Kidney (tissue), 13 donors: ENCODE measurements at regions not wholly inside any gene's neighbourhood (a gene's known extent, or its start where the extent isn't known, plus 50 kb on each side); places are given as distances from the start of the nearest gene placed in this dataset.

Experiments
- DNase-seq, 5 donors: peaks; one replicate each; pipeline ENCODE4 v3.0.0-alpha.2; 2013 to 2020
- FAIRE-seq: peaks from 2 replicates; lab custom pipeline; 2012; peaks lifted over from hg19 to GRCh38; lab: Jason Lieb, UNC
- H3K27ac ChIP-seq, 2 donors: one replicate each; pipeline ENCODE4 v1.7.0; 2013; ENCODE audit warnings: low read depth in 2 of 2, low read length in 2 of 2, inconsistent platforms in 1 of 2
- H3K27me3 ChIP-seq: one replicate; pipeline ENCODE4 v1.7.1; 2013; ENCODE audit warnings: low read length, inconsistent platforms; ENCODE audit not compliant: control insufficient read depth, insufficient read depth
- H3K36me3 ChIP-seq, 3 donors: one replicate each; pipeline versions ENCODE4 v1.7.0 to v1.7.1; 2013; ENCODE audit warnings: low read length in 3 of 3, control low read depth in 1 of 3, inconsistent platforms in 1 of 3; ENCODE audit not compliant: insufficient read depth in 3 of 3, control insufficient read depth in 2 of 3
- H3K4me1 ChIP-seq, 3 donors: one replicate each; pipeline versions ENCODE4 v1.7.0 to v1.7.1; 2013; ENCODE audit warnings: low read length in 3 of 3, inconsistent platforms in 1 of 3, low read depth in 1 of 3; ENCODE audit not compliant: control insufficient read depth in 2 of 3, insufficient read depth in 2 of 3
- H3K4me3 ChIP-seq, 3 donors: one replicate each; pipeline versions ENCODE4 v1.7.0 to v1.8.1; 2013; ENCODE audit warnings: low read length in 3 of 3, control low read depth in 1 of 3, inconsistent platforms in 1 of 3
- H3K9ac ChIP-seq, 3 donors: one replicate each; pipeline versions ENCODE4 v1.7.0 to v1.7.1; 2013; ENCODE audit warnings: low read length in 3 of 3, control low read depth in 1 of 3, inconsistent platforms in 1 of 3
- H3K9me3 ChIP-seq, 3 donors: one replicate each; pipeline versions ENCODE4 v1.7.0 to v1.7.1; 2013; ENCODE audit warnings: low read length in 3 of 3, control low read depth in 1 of 3, inconsistent platforms in 1 of 3; ENCODE audit not compliant: control insufficient read depth in 2 of 3, insufficient read depth in 1 of 3
- intact Hi-C: fragments of 100-400 bp; cut with DNase I; formaldehyde crosslinking; loops from one replicate; pipeline ENCODE4 v1.11.1; 2022
- TF ChIP-seq, protein P1 (sequence below): IDR thresholded peaks from 3 replicates; pipeline ENCODE4 v1.5.1; 2012; ENCODE audit warnings: mild to moderate bottlenecking, moderate library complexity, borderline replicate concordance; ENCODE audit not compliant: insufficient read depth; ENCODE audit errors: extremely low read depth
- donor health status: control.
- donor health status: control.
- donor health status: control.
- donor health status: control.
- donor health status: control.
- donor health status: DM: yes; HTN: yes; CAD: no.
- donor health status: Normal renal cell carcinoma (clear cell type).

DNA sequence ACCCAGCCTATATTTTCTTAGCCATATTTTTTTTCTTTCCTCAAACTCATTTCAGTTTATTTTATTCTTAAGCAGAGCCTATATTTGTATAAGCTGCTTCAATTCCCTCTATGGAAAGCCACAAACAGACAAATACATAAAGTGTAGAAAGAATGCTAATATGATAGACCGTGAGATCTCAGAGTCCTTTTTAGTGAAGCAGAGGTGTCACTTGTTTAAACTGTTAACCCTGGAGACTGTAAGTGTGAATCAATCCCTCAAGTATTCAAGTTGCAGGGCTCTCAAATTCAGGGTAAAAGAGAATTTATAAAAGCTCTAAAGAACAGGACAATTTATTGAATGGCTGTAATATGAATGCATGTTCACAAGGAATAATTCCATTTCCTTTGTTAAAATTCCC, 72.2 kb upstream of the BHLHE40 start:
- Histone ChIP-seq H3K27ac (no peak overlapping the region), H3K4me1 (peaks cover 3 to 6% (median 4%) of the 10 kb centered on the region in 3 donors), H3K4me3 (no peak overlapping the region), H3K27me3 (no peaks in the 10 kb centered on the region), H3K9ac (no peak overlapping the region), H3K9me3 (no peaks in the 10 kb centered on the region), H3K36me3 (no peaks in the 10 kb centered on the region)
- TF ChIP-seq, protein P1, sequence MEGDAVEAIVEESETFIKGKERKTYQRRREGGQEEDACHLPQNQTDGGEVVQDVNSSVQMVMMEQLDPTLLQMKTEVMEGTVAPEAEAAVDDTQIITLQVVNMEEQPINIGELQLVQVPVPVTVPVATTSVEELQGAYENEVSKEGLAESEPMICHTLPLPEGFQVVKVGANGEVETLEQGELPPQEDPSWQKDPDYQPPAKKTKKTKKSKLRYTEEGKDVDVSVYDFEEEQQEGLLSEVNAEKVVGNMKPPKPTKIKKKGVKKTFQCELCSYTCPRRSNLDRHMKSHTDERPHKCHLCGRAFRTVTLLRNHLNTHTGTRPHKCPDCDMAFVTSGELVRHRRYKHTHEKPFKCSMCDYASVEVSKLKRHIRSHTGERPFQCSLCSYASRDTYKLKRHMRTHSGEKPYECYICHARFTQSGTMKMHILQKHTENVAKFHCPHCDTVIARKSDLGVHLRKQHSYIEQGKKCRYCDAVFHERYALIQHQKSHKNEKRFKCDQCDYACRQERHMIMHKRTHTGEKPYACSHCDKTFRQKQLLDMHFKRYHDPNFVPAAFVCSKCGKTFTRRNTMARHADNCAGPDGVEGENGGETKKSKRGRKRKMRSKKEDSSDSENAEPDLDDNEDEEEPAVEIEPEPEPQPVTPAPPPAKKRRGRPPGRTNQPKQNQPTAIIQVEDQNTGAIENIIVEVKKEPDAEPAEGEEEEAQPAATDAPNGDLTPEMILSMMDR, result no peak
- FAIRE-seq (no peak), DNase-seq (no peak)
- intact Hi-C loops, result no loop called here

DNA sequence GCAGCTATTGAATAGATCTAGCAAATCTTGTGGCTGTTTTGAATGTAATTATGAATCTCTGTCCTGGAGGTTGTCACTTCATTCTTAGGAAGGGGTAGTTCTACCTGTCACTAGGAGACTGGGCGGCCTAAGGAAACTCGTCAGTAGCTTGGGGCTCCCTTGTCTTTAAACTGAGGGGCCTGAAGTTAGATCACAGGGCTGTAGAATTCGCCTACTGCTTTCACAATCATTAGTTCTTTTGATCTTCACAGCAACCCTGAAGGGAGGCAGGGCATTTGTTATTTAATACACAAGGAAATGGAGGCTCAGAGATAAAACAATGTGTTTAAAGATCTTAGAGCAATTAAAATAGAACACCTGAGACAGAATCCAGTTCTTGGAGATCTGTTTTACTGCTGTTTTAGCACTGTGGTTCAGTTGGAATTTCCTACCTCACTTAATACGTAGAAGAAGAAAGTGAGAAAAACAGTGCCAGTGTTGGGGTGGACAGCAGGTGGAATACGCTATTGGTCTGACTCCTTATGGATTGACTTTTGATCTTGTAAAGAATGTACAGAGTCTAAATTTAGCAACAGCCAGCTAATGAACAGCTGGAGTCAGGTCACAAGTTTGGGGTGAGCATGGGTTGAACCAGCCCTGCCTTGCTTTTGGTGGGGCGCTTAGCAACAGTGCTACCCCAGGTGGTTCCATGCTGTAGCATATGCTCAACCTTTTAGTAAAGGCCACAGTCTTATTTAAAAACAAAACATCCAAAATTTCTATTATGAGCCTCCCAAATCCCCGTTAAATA, 71.4 kb upstream of the BHLHE40 start:
- TF ChIP-seq, protein P1, result no peak
- DNase-seq (peak in 3 of 5 donors; percentile 39 to 62 (median 42)), FAIRE-seq (no peak)
- Histone ChIP-seq H3K9ac (no peak overlapping the region), H3K27me3 (no peaks in the 10 kb centered on the region), H3K4me3 (no peak overlapping the region), H3K9me3 (no peaks in the 10 kb centered on the region), H3K36me3 (no peaks in the 10 kb centered on the region), H3K4me1 (peaks cover 3 to 6% (median 4%) of the 10 kb centered on the region in 3 donors), H3K27ac (no peak overlapping the region)
- intact Hi-C loops, result no loop called here

DNA sequence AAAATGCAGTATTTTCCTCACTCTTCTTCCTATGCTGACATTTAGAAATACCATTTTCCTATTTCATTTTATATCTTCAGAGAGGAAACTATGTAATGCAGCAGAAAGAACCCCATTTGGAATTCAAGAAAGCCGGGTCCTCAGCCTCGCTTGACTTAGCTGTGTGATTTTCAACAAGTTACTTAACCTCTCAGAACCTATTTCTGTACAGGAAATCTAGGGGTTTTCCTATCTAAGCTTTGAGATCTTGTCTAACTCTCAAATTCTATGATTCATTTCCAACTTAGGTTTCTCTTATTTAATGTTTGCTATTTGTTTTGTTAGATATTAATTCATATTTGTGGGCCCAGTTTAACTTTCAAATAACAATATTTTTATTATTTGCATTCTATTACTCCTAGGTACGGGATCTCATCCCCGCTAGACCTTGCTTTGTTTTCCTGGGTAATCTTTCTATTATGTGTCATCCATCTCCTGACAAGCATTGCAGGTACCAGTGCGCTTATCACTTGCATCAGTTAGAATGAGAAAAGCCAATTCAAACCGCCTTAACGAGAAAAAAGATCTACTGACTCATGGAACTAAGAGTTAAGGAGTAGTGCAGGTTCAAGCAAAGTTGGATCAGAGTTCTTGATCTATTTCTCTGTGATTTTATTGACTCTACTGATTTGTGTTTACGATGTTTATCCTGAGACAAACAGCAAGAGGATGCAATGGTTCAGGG, 70.6 kb upstream of the BHLHE40 start:
- intact Hi-C loops, result no loop called here
- TF ChIP-seq, protein P1, result no peak
- no peak for FAIRE-seq

More for the DNA sequence above, 70.6 kb upstream of the BHLHE40 start:
- no peaks in the 10 kb centered on the region for H3K36me3 ChIP-seq
- H3K27ac ChIP-seq, result no peak overlapping the region
- no peaks in the 10 kb centered on the region for H3K27me3 ChIP-seq
- H3K9me3 ChIP-seq, result no peaks in the 10 kb centered on the region
- no peak overlapping the region for H3K9ac ChIP-seq
- peaks cover 3 to 6% (median 4%) of the 10 kb centered on the region in 3 donors for H3K4me1 ChIP-seq
- no peak for DNase-seq
- no peak overlapping the region for H3K4me3 ChIP-seq
